HepG2 (cell line): ENCODE measurements at regions not wholly inside any gene's neighbourhood (a gene's known extent, or its start where the extent isn't known, plus 50 kb on each side); places are given as distances from the start of the nearest gene placed in this dataset.

Source experiments
- ATAC-seq: fragments of 200-7000 bp; cut with Tn5 transposase; 3 replicates; pipeline ENCODE4 v1.9.1; 2020; ENCODE audit warnings: mild to moderate bottlenecking, moderate library complexity
- BruUV-seq: library from RNA; stranded (reverse); fragments of 400-500 nt; replicated peaks from 2 replicates; lab custom pipeline; 2021; lab: Mats Ljungman, UMichigan
- CTCF ChIA-PET: fragments of 300-600 bp; formaldehyde crosslinking; extraction: SDS; loops from one replicate; lab custom pipeline; 2021; ENCODE audit warnings: low total read pairs, inconsistent platforms, low intra/inter-chr PET ratio; lab: Yijun Ruan, JAX
- POLR2A ChIA-PET: fragments of 350-600 bp; sonication (Branson Sonifier 250); formaldehyde crosslinking; loops from one replicate; lab custom pipeline; 2020; ENCODE audit warnings: antibody characterized with exemption, inconsistent platforms; lab: Yijun Ruan, JAX
- DNase-seq: peaks from one replicate; pipeline ENCODE4 v3.0.0-alpha.2; 2015; ENCODE audit warnings: low spot score
- FAIRE-seq: peaks from 3 replicates; lab custom pipeline; 2011; peaks lifted over from hg19 to GRCh38; lab: Jason Lieb, UNC
- H2AFZ ChIP-seq: one replicate; pipeline ENCODE4 v1.6.1; 2011; ENCODE audit warnings: low read length, inconsistent platforms
- H3K27ac ChIP-seq: fragments of 300-600 bp; 3 replicates; pipeline ENCODE4 v1.8.0; 2011; ENCODE audit warnings: mixed run types, mild to moderate bottlenecking, mixed read lengths, low read length, inconsistent platforms; ENCODE audit not compliant: insufficient read depth; ENCODE audit errors: extremely low read length
- H3K27me3 ChIP-seq, 2 experiments: fragments of 200-600 bp in 1 of 2; 2 replicates in 1 of 2; 3 replicates in 1 of 2; pipeline versions ENCODE4 v1.6.0 to v1.8.0; 2011; ENCODE audit warnings: low read length in 2 of 2, mild to moderate bottlenecking in 2 of 2, moderate library complexity in 2 of 2, inconsistent platforms in 1 of 2; ENCODE audit not compliant: insufficient read depth in 2 of 2, control insufficient read depth in 1 of 2
- H3K36me3 ChIP-seq, 2 experiments: fragments of 200-600 bp in 1 of 2; replicated peaks in 1 of 2; 2 replicates in 1 of 2; 3 replicates in 1 of 2; pipeline versions ENCODE4 v1.5.1 to v1.8.0; 2011; ENCODE audit warnings: low read length in 2 of 2, inconsistent platforms in 1 of 2; ENCODE audit not compliant: insufficient read depth in 2 of 2, control insufficient read depth in 1 of 2
- H3K4me1 ChIP-seq: 2 replicates; pipeline ENCODE4 v1.5.1; 2012; ENCODE audit warnings: low read length, inconsistent platforms; ENCODE audit not compliant: insufficient read depth
- H3K4me2 ChIP-seq: 2 replicates; pipeline ENCODE4 v1.6.0; 2011; ENCODE audit warnings: low read depth, low read length, inconsistent platforms
- H3K4me3 ChIP-seq, 3 experiments: fragments of 200-600 bp in 1 of 3; sonication (generic), shearing (Covaris generic) in 1 of 3; replicated peaks in 1 of 3; 2 replicates each; pipeline ENCODE4 v1.5.1; 2011 to 2016; ENCODE audit warnings: low read length in 3 of 3, inconsistent platforms in 2 of 3, low read depth in 2 of 3, mild to moderate bottlenecking in 2 of 3, control low read depth in 1 of 3, mixed read lengths in 1 of 3; ENCODE audit not compliant: insufficient read depth in 1 of 3
- H3K79me2 ChIP-seq: one replicate; pipeline ENCODE4 v1.6.1; 2011; ENCODE audit warnings: low read length, inconsistent platforms; ENCODE audit not compliant: insufficient read depth
- H3K9ac ChIP-seq: 2 replicates; pipeline ENCODE4 v1.6.0; 2011; ENCODE audit warnings: mild to moderate bottlenecking, low read depth, low read length, inconsistent platforms; ENCODE audit not compliant: insufficient read depth
- H3K9me3 ChIP-seq: 2 replicates; pipeline ENCODE4 v1.5.1; 2012; ENCODE audit warnings: mild to moderate bottlenecking, low read length
- H4K20me1 ChIP-seq: 2 replicates; pipeline ENCODE4 v1.6.0; 2011; ENCODE audit warnings: inconsistent platforms, mild to moderate bottlenecking, low read length, moderate library complexity; ENCODE audit not compliant: insufficient read depth
- ARNT ChIP-seq: fragments of 450-650 bp; IDR thresholded peaks from 2 replicates; pipeline ENCODE4 v1.6.1; 2017
- ATRX ChIP-seq: sonication (generic); formaldehyde crosslinking; IDR thresholded peaks from 2 replicates; pipeline ENCODE4 v1.4.0; 2020; ENCODE audit warnings: missing genetic modification reagents, borderline replicate concordance
- LCORL ChIP-seq, 2 experiments: fragments of 450-650 bp in 1 of 2; sonication (generic) in 1 of 2; formaldehyde crosslinking in 1 of 2; IDR thresholded peaks; 2 replicates each; pipeline versions ENCODE4 v1.5.0 to v1.6.1; 2017 to 2020; ENCODE audit warnings: antibody characterized with exemption in 1 of 2, missing genetic modification reagents in 1 of 2
- NFYB ChIP-seq: sonication (generic); formaldehyde crosslinking; IDR thresholded peaks from 2 replicates; pipeline ENCODE4 v1.4.0; 2020; ENCODE audit warnings: missing genetic modification reagents
- PBX2 ChIP-seq: IDR thresholded peaks from 2 replicates; pipeline ENCODE4 v1.6.1; 2016; ENCODE audit warnings: control low read depth
- PHF5A ChIP-seq: IDR thresholded peaks from one replicate; pipeline ENCODE4 v1.6.1; 2018; ENCODE audit warnings: low read depth, missing genetic modification reagents; ENCODE audit not compliant: unreplicated experiment
- WIZ ChIP-seq: sonication (generic); formaldehyde crosslinking; IDR thresholded peaks from 2 replicates; pipeline ENCODE4 v1.5.1; 2020; ENCODE audit warnings: mild to moderate bottlenecking, missing genetic modification reagents
- ZNF329 ChIP-seq: sonication (generic); formaldehyde crosslinking; IDR thresholded peaks from 2 replicates; pipeline ENCODE4 v1.9.0; 2021; ENCODE audit warnings: low read depth, mild to moderate bottlenecking, missing genetic modification reagents
- ZNF512B ChIP-seq: sonication (generic); formaldehyde crosslinking; IDR thresholded peaks from 2 replicates; pipeline ENCODE4 v1.5.1; 2020; ENCODE audit warnings: missing genetic modification reagents, mild to moderate bottlenecking, borderline replicate concordance
- ZXDC ChIP-seq: sonication (generic); formaldehyde crosslinking; IDR thresholded peaks from 2 replicates; pipeline ENCODE4 v1.5.0; 2020; ENCODE audit warnings: mild to moderate bottlenecking, missing genetic modification reagents
- WGBS: methylation state at CpG from one replicate; pipeline ENCODE4 v1.1.6; 2017; ENCODE audit warnings: low lambda C conversion rate; 5-methylcytosine and 5-hydroxymethylcytosine counted together
- in situ Hi-C: cut with HindIII; loops from 2 replicates; pipeline ENCODE4 v1.10.0; 2017; ENCODE audit warnings: low pct_unique_long_range_greater_than_20kb; ENCODE audit not compliant: extremely low pct_ligation_motif_present
- intact Hi-C: fragments of 100-400 bp; cut with micrococcal nuclease; formaldehyde crosslinking; loops from one replicate; pipeline ENCODE4 v1.10.0; 2022; ENCODE audit not compliant: unreplicated experiment

GRCh38 chr7:26439521-26440232 is 148.0 kb downstream of the SNX10 start (continued):
- TF ChIP-seq ZXDC: no peak

- ChIA-PET CTCF (no interaction called here), POLR2A (no interaction called here)
- no peak for DNase-seq
- FAIRE-seq: no peak
- H3K36me3 ChIP-seq: no peaks in the 10 kb centered on the region
- no peak overlapping the region for H3K4me3 ChIP-seq
- H3K9me3 ChIP-seq: no peaks in the 10 kb centered on the region
- H3K4me2 ChIP-seq: no peak overlapping the region
- ATAC-seq: no peak
- no peaks in the 10 kb centered on the region for H4K20me1 ChIP-seq
- H3K9ac ChIP-seq: no peak overlapping the region
- in situ Hi-C loops: no loop called here
- 37% methylated on average over 7 of the region's 7 CpGs for WGBS
- no peaks in the 10 kb centered on the region for H3K4me1 ChIP-seq
- intact Hi-C loops: no loop called here
- no peak overlapping the region for H3K27ac ChIP-seq
- peaks cover 0 to 11% of the 10 kb centered on the region in 2 experiments; a peak in 3 of 5 replicates for H3K27me3 ChIP-seq
- no TSS peak for BruUV-seq
- H2AFZ ChIP-seq: no peak overlapping the region
- no peaks in the 10 kb centered on the region for H3K79me2 ChIP-seq
- TF ChIP-seq NFYB (CRISPR knock-in tag) (no peak), ARNT (no peak), PBX2 (CRISPR knock-in tag) (no peak), ZNF512B (no peak), ATRX (no peak), LCORL (IDR thresholded peaks at IDR 0.05) (no peak), LCORL (CRISPR knock-in tag; IDR thresholded peaks at IDR 0.05) (no peak), ZNF329 (no peak), PHF5A (CRISPR knock-in tag) (no peak), WIZ (CRISPR knock-in tag) (no peak)
Observed at GRCh38 chr7:26440233-26441001, 148.8 kb downstream of the SNX10 start.
